ENCODE measurements at regions not wholly inside any gene's neighbourhood (a gene's known extent, or its start where the extent isn't known, plus 50 kb on each side); places are given as distances from the start of the nearest gene placed in this dataset.
"Not testable (repeated sequence)": the region's sequence is repeated elsewhere in the genome, so short reads cannot be mapped to it uniquely, and the experiment has no call there.

GRCh38 chr3:75248974-75249373 lies 415.2 kb upstream of the FRG2C start:
- no peak for DNase-seq

GRCh38 chr3:75254685-75255084 lies 409.4 kb upstream of the FRG2C start:
- DNase-seq = no peak

- not testable (repeated sequence) for DNase-seq
Observed at GRCh38 chr3:75258825-75259683, 405.1 kb upstream of the FRG2C start.

- not testable (repeated sequence) for DNase-seq
Observed at GRCh38 chr3:75260975-75261374, 403.2 kb upstream of the FRG2C start.

- no peak for DNase-seq
Observed at GRCh38 chr3:75262661-75263060, 401.5 kb upstream of the FRG2C start.

- DNase-seq = no peak
Observed at GRCh38 chr3:75265897-75266296, 398.2 kb upstream of the FRG2C start.

- not testable (repeated sequence) for DNase-seq
Observed at GRCh38 chr3:75268576-75268975, 395.6 kb upstream of the FRG2C start.

- DNase-seq = not testable (repeated sequence)
Observed at GRCh38 chr3:75272237-75272636, 391.9 kb upstream of the FRG2C start.

GRCh38 chr3:75272691-75273090 lies 391.4 kb upstream of the FRG2C start:
- DNase-seq = no peak

- DNase-seq = not testable (repeated sequence)
Observed at GRCh38 chr3:75285531-75286148, 378.5 kb upstream of the FRG2C start.

- DNase-seq = not testable (repeated sequence)
Observed at GRCh38 chr3:75288972-75289574, 375.1 kb upstream of the FRG2C start.

- no peak for DNase-seq
Observed at GRCh38 chr3:75294124-75294523, 370.0 kb upstream of the FRG2C start.

- DNase-seq = no peak
Observed at GRCh38 chr3:75295013-75295412, 369.1 kb upstream of the FRG2C start.

GRCh38 chr3:75296858-75297257 lies 367.3 kb upstream of the FRG2C start:
- no peak for DNase-seq

- DNase-seq = no peak
Observed at GRCh38 chr3:75300606-75301005, 363.5 kb upstream of the FRG2C start.

- DNase-seq = not testable (repeated sequence)
Observed at GRCh38 chr3:75301050-75301449, 363.1 kb upstream of the FRG2C start.

GRCh38 chr3:75303741-75304140 lies 360.4 kb upstream of the FRG2C start:
- no peak for DNase-seq

GRCh38 chr3:75305901-75306300 lies 358.2 kb upstream of the FRG2C start:
- no peak for DNase-seq

- DNase-seq = not testable (repeated sequence)
Observed at GRCh38 chr3:75311306-75311705, 352.8 kb upstream of the FRG2C start.

- not testable (repeated sequence) for DNase-seq
Observed at GRCh38 chr3:75312469-75312868, 351.7 kb upstream of the FRG2C start.

GRCh38 chr3:75319776-75320175 lies 344.4 kb upstream of the FRG2C start:
- not testable (repeated sequence) for DNase-seq

GRCh38 chr3:75320369-75320768 lies 343.8 kb upstream of the FRG2C start:
- no peak for DNase-seq

- DNase-seq = no peak
Observed at GRCh38 chr3:75321060-75321459, 343.1 kb upstream of the FRG2C start.

- DNase-seq = not testable (repeated sequence)
Observed at GRCh38 chr3:75323936-75324335, 340.2 kb upstream of the FRG2C start.

All from activated gamma-delta T cell treated with Interleukin-2 at 50 U/mL for 16 hours (primary cell).